ENCODE measurements at regions not wholly inside any gene's neighbourhood (a gene's known extent, or its start where the extent isn't known, plus 50 kb on each side); places are given as distances from the start of the nearest gene placed in this dataset.
"Not testable (repeated sequence)": the region's sequence is repeated elsewhere in the genome, so short reads cannot be mapped to it uniquely, and the experiment has no call there.

- no peak overlapping the region for H3K4me3 ChIP-seq
- no peak for DNase-seq (ENCODE audit: low spot score in 2 of 2)
- no peaks in the 10 kb centered on the region for H3K36me3 ChIP-seq (replicated peaks)
- in situ Hi-C loops (cut with MboI; ENCODE audit: low sequenced_read_pairs) = no loop called here
- H3K4me1 ChIP-seq = peaks cover 17% of the 10 kb centered on the region
- no peaks in the 10 kb centered on the region for H3K9me3 ChIP-seq
- no peaks in the 10 kb centered on the region for H3K27me3 ChIP-seq (ENCODE audit: low read depth)
Observed at GRCh38 chr16:52756812-52757517, 210.0 kb upstream of the TOX3 start.

- H3K27me3 ChIP-seq (ENCODE audit: low read depth) = no peaks in the 10 kb centered on the region
- no peak overlapping the region for H3K4me3 ChIP-seq
- DNase-seq (ENCODE audit: low spot score in 2 of 2) = no peak
- H3K9me3 ChIP-seq = no peaks in the 10 kb centered on the region
- no peaks in the 10 kb centered on the region for H3K36me3 ChIP-seq (replicated peaks)
- in situ Hi-C loops (cut with MboI; ENCODE audit: low sequenced_read_pairs) = no loop called here
- H3K4me1 ChIP-seq = peaks cover 17% of the 10 kb centered on the region
Observed at GRCh38 chr16:52755396-52755795, 208.5 kb upstream of the TOX3 start.

GRCh38 chr16:52751035-52751434 lies 204.1 kb upstream of the TOX3 start:
- Histone ChIP-seq H3K4me3 (no peak overlapping the region), H3K27me3 (ENCODE audit: low read depth) (no peaks in the 10 kb centered on the region), H3K4me1 (peaks cover 22% of the 10 kb centered on the region), H3K36me3 (replicated peaks) (no peaks in the 10 kb centered on the region), H3K9me3 (no peaks in the 10 kb centered on the region)
- no peak for DNase-seq (ENCODE audit: low spot score in 2 of 2)
- in situ Hi-C loops (cut with MboI; ENCODE audit: low sequenced_read_pairs) = no loop called here

- Histone ChIP-seq H3K9me3 (no peaks in the 10 kb centered on the region), H3K36me3 (replicated peaks) (no peaks in the 10 kb centered on the region), H3K4me3 (no peak overlapping the region), H3K27me3 (ENCODE audit: low read depth) (no peaks in the 10 kb centered on the region), H3K4me1 (peaks cover 22% of the 10 kb centered on the region)
- no peak for DNase-seq (ENCODE audit: low spot score in 2 of 2)
- in situ Hi-C loops (cut with MboI; ENCODE audit: low sequenced_read_pairs) = no loop called here
Observed at GRCh38 chr16:52748741-52749140, 201.8 kb upstream of the TOX3 start.

- Histone ChIP-seq H3K36me3 (replicated peaks) (no peaks in the 10 kb centered on the region), H3K4me3 (no peak overlapping the region), H3K9me3 (no peaks in the 10 kb centered on the region), H3K27me3 (ENCODE audit: low read depth) (no peaks in the 10 kb centered on the region), H3K4me1 (peaks cover 26% of the 10 kb centered on the region)
- peak; percentile 27 to 68 for DNase-seq (ENCODE audit: low spot score in 2 of 2)
- in situ Hi-C loops (cut with MboI; ENCODE audit: low sequenced_read_pairs) = no loop called here
Observed at GRCh38 chr16:52747088-52747595, 200.2 kb upstream of the TOX3 start.

- no peak for DNase-seq (ENCODE audit: low spot score in 2 of 2)
- Histone ChIP-seq H3K4me3 (no peak overlapping the region), H3K9me3 (no peaks in the 10 kb centered on the region), H3K4me1 (peaks cover 36% of the 10 kb centered on the region), H3K36me3 (replicated peaks) (no peaks in the 10 kb centered on the region), H3K27me3 (ENCODE audit: low read depth) (no peaks in the 10 kb centered on the region)
- in situ Hi-C loops (cut with MboI; ENCODE audit: low sequenced_read_pairs) = no loop called here
Observed at GRCh38 chr16:52743707-52744106, 196.8 kb upstream of the TOX3 start.

- H3K4me3 ChIP-seq = no peak overlapping the region
- H3K36me3 ChIP-seq (replicated peaks) = no peaks in the 10 kb centered on the region
- no peak for DNase-seq (ENCODE audit: low spot score in 2 of 2)
- H3K9me3 ChIP-seq = no peaks in the 10 kb centered on the region
- no peaks in the 10 kb centered on the region for H3K27me3 ChIP-seq (ENCODE audit: low read depth)
- peaks cover 26% of the 10 kb centered on the region for H3K4me1 ChIP-seq
- in situ Hi-C loops (cut with MboI; ENCODE audit: low sequenced_read_pairs) = no loop called here
Observed at GRCh38 chr16:52742608-52743170, 195.7 kb upstream of the TOX3 start.

GRCh38 chr16:52742052-52742451 lies 195.1 kb upstream of the TOX3 start:
- DNase-seq (ENCODE audit: low spot score in 2 of 2) = no peak
- in situ Hi-C loops (cut with MboI; ENCODE audit: low sequenced_read_pairs) = no loop called here
- Histone ChIP-seq H3K4me3 (no peak overlapping the region), H3K27me3 (ENCODE audit: low read depth) (no peaks in the 10 kb centered on the region), H3K4me1 (peaks cover 21% of the 10 kb centered on the region), H3K9me3 (no peaks in the 10 kb centered on the region), H3K36me3 (replicated peaks) (no peaks in the 10 kb centered on the region)

GRCh38 chr16:52741351-52741750 lies 194.4 kb upstream of the TOX3 start:
- Histone ChIP-seq H3K36me3 (replicated peaks) (no peaks in the 10 kb centered on the region), H3K4me3 (no peak overlapping the region), H3K9me3 (no peaks in the 10 kb centered on the region), H3K27me3 (ENCODE audit: low read depth) (no peaks in the 10 kb centered on the region), H3K4me1 (peaks cover 21% of the 10 kb centered on the region)
- peak; percentile 84 to 96 for DNase-seq (ENCODE audit: low spot score in 2 of 2)
- in situ Hi-C loops (cut with MboI; ENCODE audit: low sequenced_read_pairs) = no loop called here

GRCh38 chr16:52740766-52741165 lies 193.8 kb upstream of the TOX3 start:
- Histone ChIP-seq H3K36me3 (replicated peaks) (no peaks in the 10 kb centered on the region), H3K4me1 (peaks cover 21% of the 10 kb centered on the region), H3K4me3 (no peak overlapping the region), H3K27me3 (ENCODE audit: low read depth) (no peaks in the 10 kb centered on the region), H3K9me3 (no peaks in the 10 kb centered on the region)
- peak; percentile 31 to 64 for DNase-seq (ENCODE audit: low spot score in 2 of 2)
- in situ Hi-C loops (cut with MboI; ENCODE audit: low sequenced_read_pairs) = no loop called here

GRCh38 chr16:52740333-52740732 lies 193.4 kb upstream of the TOX3 start:
- DNase-seq (ENCODE audit: low spot score in 2 of 2) = no peak
- Histone ChIP-seq H3K36me3 (replicated peaks) (no peaks in the 10 kb centered on the region), H3K4me1 (peaks cover 21% of the 10 kb centered on the region), H3K27me3 (ENCODE audit: low read depth) (no peaks in the 10 kb centered on the region), H3K4me3 (no peak overlapping the region), H3K9me3 (no peaks in the 10 kb centered on the region)
- in situ Hi-C loops (cut with MboI; ENCODE audit: low sequenced_read_pairs) = no loop called here

- H3K36me3 ChIP-seq (replicated peaks); H3K27me3 ChIP-seq (ENCODE audit: low read depth); in situ Hi-C loops (cut with MboI; ENCODE audit: low sequenced_read_pairs); H3K9me3 ChIP-seq; H3K4me3 ChIP-seq; DNase-seq (ENCODE audit: low spot score in 2 of 2): not testable (repeated sequence)
- peaks cover 21% of the 10 kb centered on the region for H3K4me1 ChIP-seq
Observed at GRCh38 chr16:52738992-52739391, 192.0 kb upstream of the TOX3 start.

- peaks cover 8% of the 10 kb centered on the region; the same call in 1 of the 2 replicates for H3K4me1 ChIP-seq
- H3K4me3 ChIP-seq = no peak overlapping the region
- no peaks in the 10 kb centered on the region for H3K36me3 ChIP-seq (replicated peaks)
- 0 out of 2 replicates have a peak, but pooled peaks cover 8% of the 10 kb centered on the region for H3K9me3 ChIP-seq
- H3K27me3 ChIP-seq (ENCODE audit: low read depth) = no peaks in the 10 kb centered on the region
- in situ Hi-C loops (cut with MboI; ENCODE audit: low sequenced_read_pairs) = no loop called here
- no peak for DNase-seq (ENCODE audit: low spot score in 2 of 2)
Observed at GRCh38 chr16:52731219-52731875, 184.4 kb upstream of the TOX3 start.

- peak; percentile 57 to 77 for DNase-seq (ENCODE audit: low spot score in 2 of 2)
- Histone ChIP-seq H3K4me3 (no peak overlapping the region), H3K36me3 (replicated peaks) (no peaks in the 10 kb centered on the region), H3K4me1 (peaks cover 8% of the 10 kb centered on the region; the same call in 1 of the 2 replicates), H3K27me3 (ENCODE audit: low read depth) (no peaks in the 10 kb centered on the region), H3K9me3 (0 out of 2 replicates have a peak, but pooled peaks cover 8% of the 10 kb centered on the region)
- in situ Hi-C loops (cut with MboI; ENCODE audit: low sequenced_read_pairs) = no loop called here
Observed at GRCh38 chr16:52729731-52730130, 182.8 kb upstream of the TOX3 start.
